Fibroblast of mammary gland (primary cell): ENCODE measurements at regions not wholly inside any gene's neighbourhood (a gene's known extent, or its start where the extent isn't known, plus 50 kb on each side); places are given as distances from the start of the nearest gene placed in this dataset.

Experiments used
- DNase-seq: peaks from one replicate; pipeline ENCODE4 v3.0.0-alpha.2; 2010; ENCODE audit warnings: low read depth
- H3K4me3 ChIP-seq: 2 replicates; pipeline ENCODE4 v1.5.1; 2011; ENCODE audit warnings: low read depth, mild to moderate bottlenecking, low read length, moderate library complexity; ENCODE audit not compliant: control insufficient read depth
- CTCF ChIP-seq: conservative IDR thresholded peaks from 2 replicates; pipeline ENCODE4 v1.5.1; 2011; ENCODE audit warnings: low read depth, low read length, inconsistent platforms; ENCODE audit not compliant: control insufficient read depth, insufficient read depth

- no peak for DNase-seq
- no peak overlapping the region for H3K4me3 ChIP-seq
- no peak for TF ChIP-seq CTCF
These were observed 1237.3 kb downstream of the ROBO2 start for GRCh38 chr3:78277220-78277619.

- H3K4me3 ChIP-seq: no peak overlapping the region
- TF ChIP-seq CTCF: no peak
- DNase-seq: no peak
These were observed 1237.9 kb downstream of the ROBO2 start for GRCh38 chr3:78277801-78278200.

- H3K4me3 ChIP-seq: no peak overlapping the region
- no peak for DNase-seq
- no peak for TF ChIP-seq CTCF
These were observed 1239.2 kb downstream of the ROBO2 start for GRCh38 chr3:78279091-78279490.

GRCh38 chr3:78281381-78281780 is 1241.5 kb downstream of the ROBO2 start:
- no peak for TF ChIP-seq CTCF
- H3K4me3 ChIP-seq: no peak overlapping the region
- no peak for DNase-seq

GRCh38 chr3:78283994-78284393 is 1244.1 kb downstream of the ROBO2 start:
- no peak for TF ChIP-seq CTCF
- no peak overlapping the region for H3K4me3 ChIP-seq
- no peak for DNase-seq

GRCh38 chr3:78285032-78285728 is 1245.3 kb downstream of the ROBO2 start:
- TF ChIP-seq CTCF: no peak
- H3K4me3 ChIP-seq: no peak overlapping the region
- DNase-seq: no peak

- no peak overlapping the region for H3K4me3 ChIP-seq
- no peak for TF ChIP-seq CTCF
- DNase-seq: no peak
These were observed 1247.2 kb downstream of the ROBO2 start for GRCh38 chr3:78287085-78287484.
